ENCODE measurements at regions not wholly inside any gene's neighbourhood (a gene's known extent, or its start where the extent isn't known, plus 50 kb on each side); places are given as distances from the start of the nearest gene placed in this dataset.

GRCh38 chr6:22880686-22881433 lies 311.5 kb downstream of the HDGFL1 start:
- TF ChIP-seq CTCF (IDR thresholded peaks at IDR 0.05) (no peak), EZH2phosphoT487 (IDR thresholded peaks at IDR 0.05) (no peak), EZH2 (IDR thresholded peaks at IDR 0.05) (no peak)

Data from neural progenitor cell (in vitro differentiated cells).